ENCODE measurements at regions not wholly inside any gene's neighbourhood (a gene's known extent, or its start where the extent isn't known, plus 50 kb on each side); places are given as distances from the start of the nearest gene placed in this dataset.

DNA sequence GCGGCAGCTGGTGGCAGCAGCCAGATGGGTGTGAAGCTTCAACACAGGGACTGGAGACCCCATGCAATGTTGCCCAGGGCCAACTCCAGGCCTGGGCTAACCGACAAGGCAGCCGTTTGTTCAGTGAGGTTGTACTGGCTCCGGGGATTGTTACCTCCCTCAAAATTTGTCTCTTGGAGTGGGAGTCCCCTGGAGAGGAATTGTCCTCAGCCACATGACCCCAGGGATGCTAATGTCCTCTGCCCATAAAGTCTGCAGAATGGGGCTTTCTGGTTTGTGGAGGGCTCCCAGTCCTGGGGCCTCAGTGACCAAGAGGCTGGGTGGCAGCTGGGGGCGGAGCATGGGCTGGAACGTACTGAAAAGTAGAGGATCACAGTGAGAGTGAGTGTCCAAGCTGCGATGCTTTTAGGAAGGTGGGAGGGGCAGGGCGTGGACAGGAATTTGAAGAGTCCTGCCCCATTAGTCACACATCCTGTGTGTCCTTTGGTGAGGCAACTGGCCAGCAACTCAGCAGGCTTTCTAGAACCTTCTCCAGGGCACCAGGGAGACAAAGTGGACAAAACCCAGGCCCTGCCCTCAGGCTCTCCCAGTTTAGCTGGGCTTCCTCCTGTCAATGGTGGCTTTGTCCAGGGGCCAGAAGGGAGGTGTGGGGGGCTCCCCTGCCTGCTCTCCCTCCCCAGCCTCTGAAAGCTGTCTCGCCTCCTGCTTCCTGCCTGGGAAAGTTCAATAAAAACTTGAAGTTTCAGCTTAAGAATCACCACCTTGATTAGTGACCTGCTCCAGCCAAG is 114.0 kb downstream of the NSG2 start:
- no peak for DNase-seq

DNA sequence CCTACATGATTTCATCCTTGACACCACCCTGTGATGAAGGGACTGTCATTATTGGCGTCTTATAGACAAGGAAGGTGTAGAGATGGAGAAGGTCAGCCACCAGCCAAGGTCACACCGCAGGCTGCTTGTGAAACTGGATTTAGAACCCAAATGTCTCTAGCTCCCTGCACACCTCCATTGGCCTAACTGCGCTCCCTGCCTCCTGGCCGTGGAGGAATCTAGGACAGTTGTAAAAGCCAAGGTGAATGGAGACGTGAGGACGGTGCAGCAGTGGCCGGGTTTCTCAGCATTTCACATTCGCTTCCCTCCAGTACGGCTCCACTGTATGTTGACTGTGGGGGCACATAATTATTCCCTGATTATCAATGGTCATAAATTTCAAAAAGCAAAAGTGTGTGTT is 119.9 kb downstream of the NSG2 start:
- DNase-seq, result no peak

DNA sequence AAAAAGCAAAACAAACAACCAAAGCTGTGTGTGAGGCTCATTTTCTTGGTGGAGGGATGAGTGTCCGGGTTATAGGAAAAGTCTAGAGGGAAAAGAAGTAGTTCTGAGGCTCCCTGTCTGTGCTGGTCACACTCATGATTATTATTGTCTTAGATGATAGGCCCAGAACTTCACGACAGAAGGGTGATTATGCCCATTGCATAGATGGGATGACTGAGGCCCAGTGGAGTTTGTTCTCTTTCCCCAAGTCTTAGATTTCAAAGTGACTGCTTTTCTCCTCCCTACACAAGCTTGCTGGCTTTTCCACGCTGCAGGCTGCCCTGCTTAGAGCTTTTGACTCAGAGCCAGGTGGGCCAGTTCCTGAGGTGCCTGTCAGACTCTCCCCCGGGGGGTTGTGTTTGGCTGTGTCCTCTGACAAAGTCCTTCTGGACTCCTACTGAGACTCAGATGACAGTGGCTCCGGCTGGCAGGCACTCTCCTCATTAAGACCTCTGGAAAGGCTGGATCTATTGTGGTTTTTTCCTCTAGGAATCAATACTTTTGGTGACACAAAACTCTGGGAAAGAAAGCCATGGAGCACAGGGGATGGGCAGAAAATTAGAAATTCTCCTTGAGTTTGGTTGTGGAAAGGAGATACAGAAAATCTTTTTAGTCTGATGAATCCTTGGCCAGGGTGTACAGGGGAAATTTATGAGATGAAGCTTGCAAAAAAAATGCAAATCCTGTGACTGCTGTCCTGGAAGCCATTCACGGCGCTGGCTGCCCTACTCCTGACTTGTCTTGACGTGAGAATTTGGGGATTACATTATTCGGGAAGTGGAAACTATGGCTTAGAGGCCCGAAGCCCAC is 120.9 kb downstream of the NSG2 start:
- DNase-seq, result no peak

DNA sequence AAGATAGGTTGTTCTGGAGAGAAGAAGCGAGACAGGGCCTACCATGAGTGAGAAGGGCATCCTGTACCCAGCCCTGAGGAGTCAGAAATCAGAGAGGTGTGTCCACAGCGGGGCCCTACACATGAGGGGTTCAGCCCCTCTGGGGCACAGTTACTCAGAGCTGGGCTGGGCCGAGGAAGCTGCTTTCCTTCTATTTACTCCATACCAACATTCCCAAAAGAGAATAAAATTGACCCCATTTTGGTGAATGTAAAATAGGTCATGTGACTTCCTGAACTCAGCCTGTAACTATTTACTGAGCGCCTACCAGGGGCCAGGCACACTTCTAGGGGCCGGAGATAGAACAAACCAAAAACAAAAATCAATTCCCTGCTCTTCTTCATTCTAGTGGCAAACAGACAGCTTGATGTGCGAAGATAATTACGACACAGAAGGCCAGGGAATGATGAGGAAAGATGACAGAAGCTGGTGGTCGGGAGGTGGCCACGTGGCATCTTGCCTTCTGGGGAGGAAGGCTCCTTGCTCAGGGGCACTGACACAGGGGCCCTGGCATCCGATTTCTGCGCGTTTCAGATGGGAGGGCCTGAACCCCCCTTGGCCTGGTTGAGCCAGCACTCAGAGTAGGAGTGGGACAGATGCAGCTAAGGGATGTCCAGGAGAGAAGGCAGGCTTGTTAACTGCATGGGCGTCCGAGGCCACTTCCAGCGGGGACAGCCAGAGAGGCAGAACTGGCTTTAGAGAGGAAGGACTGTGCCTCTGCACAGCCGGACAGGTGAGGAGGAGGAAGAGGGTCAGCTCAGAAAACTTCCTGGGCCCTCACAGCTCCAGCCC is 121.8 kb downstream of the NSG2 start:
- DNase-seq, result no peak

DNA sequence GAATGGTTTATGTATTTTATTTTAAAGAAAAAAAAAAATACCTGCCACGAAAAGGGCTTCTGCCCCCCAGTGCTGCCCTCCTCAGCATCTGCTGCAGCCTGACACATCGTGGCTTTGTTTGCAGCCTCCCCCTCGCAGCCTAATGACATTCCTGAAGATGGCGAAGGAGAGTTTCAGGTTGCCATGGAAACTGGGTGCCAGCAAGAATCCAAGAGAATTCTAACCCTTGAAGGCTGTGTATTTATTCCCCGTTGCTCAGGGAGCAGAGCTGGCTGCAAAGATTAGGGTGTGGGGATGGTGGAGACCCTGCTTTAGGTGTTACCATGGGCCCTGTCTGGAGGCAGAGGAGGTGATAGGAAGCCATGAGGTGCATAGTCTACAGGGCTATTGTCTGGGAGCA is 126.6 kb downstream of the NSG2 start:
- DNase-seq, result no peak

DNA sequence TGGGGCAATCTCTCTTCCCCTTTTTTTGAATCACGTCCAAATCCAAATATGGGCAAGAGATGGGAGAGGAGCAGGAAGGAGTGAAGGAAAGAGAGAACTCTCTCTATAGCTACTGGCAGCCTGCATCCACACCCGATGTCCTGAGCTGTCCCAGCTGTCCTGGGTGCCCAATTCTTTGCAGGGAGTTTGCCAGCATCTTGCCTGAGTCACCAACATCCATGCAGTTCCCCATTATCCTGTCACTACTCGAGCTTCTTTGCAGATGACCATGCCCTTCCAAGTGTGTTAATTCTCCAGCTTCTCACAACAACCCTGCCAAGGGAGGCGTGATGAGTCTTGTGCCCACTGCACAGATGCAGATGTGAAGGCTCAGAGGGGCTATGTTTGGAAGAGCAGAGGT is 127.1 kb downstream of the NSG2 start:
- no peak for DNase-seq

DNA sequence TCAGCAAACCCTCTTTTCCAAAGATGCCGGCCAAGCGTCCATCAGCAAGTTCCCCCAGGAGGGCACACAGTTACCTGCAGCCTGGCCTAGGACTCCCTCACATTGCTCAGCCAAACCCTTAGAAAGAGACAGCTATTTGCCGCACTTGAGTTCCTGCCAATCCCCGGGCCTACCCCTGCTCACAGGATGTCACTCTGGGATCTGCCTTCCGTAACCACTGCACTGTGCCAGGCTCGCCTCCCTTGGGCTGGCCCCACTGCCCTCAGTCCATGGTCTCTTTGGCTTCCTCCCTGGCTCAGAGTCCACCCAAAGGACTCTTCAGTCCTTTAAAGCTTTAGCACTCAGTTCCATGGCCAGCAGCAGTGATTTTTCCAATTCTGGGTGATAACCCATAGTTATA is 128.3 kb downstream of the NSG2 start:
- no peak for DNase-seq

DNA sequence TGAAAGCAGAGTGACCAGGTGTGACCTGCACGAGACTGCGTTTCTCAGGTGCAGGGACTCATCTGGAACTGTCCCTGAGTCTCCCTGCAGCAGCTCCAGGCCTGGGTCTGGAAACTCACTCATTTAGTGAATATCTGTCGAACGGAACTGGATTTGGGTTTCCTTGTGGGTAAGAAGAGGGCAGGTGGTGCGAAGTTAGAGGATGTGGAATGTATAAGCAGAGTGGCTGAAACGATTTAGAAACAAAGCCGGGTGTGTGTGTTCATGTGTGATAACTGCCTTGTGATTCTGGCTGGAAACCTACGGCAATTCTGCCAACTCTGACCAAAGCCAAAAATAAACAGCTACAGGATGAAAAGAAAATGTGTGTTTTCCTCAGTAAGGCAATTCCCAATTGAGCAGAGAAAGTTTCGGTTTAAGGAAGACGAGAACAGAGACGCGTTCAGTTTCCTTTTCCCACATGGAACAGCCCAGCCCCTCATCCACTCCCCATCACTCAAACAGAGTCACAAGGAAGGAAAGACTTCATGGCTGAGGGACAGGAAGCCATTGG is 130.3 kb downstream of the NSG2 start:
- DNase-seq, result no peak

DNA sequence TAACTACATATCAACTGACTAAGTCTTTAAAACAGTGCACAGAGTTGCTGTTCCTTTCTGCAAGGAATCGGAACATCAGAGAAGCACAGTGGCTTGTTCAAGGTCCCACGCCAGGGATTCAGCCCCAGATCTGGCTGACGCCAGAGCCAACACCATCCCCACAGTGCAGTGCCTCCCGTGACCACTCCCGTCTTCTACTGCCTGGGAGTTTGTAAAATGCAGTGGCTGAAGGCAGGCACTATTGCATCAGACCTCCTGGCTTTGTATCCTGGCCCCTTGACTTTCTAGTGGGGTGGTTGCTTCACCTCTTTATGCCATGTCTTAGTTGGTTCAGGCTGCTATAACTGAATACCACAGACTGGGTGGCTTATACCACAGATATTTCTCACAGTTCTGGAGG is 131.0 kb downstream of the NSG2 start:
- DNase-seq, result no peak

DNA sequence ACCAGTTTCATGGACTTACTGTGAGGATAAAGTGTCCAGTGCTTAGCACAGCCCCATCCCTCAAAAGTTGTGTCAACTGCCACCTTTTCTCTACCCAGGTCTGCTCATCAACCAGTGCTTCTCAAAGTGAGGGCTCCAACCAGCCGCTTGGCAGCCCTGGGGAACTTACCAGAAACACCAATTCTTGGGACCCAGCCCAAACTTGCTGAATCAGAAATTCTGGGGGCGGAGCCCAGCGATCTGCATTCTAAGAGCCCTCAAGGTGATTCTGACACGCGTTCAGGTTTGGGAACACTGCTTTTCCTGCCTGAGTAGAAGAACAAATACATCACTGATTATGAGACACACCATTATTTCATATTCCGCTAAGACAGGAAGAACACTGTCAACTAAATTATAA is 132.0 kb downstream of the NSG2 start:
- DNase-seq, result no peak

DNA sequence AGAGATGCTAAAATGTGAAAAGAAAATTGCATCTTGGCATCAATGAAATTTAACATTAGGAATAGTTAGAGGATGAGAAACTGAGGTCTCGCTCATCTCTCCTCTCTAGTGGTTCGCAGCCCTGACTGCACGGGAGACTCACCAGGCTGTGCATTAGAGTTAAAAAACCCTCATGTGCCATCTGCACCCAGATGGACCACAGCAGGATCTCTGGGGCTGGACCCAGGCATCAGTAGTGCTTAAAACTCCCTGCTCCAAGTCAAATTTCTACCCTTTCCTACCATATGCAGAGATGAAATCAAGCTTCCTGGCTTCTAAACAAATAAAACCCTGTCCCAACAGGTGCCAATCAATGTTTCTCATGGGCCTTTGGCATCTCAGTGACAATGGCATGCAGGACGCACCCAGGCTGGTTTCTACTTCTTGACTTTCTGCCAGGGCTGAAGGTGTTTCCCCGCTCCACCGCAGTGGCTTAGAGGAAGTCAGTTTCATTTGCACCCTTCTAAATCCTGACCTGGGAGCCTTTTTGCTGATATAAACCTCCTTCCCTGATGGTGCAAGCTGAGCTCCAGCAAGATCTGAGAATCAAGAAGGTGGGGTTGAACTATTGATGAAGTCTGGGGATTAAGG is 132.6 kb downstream of the NSG2 start:
- no peak for DNase-seq

DNA sequence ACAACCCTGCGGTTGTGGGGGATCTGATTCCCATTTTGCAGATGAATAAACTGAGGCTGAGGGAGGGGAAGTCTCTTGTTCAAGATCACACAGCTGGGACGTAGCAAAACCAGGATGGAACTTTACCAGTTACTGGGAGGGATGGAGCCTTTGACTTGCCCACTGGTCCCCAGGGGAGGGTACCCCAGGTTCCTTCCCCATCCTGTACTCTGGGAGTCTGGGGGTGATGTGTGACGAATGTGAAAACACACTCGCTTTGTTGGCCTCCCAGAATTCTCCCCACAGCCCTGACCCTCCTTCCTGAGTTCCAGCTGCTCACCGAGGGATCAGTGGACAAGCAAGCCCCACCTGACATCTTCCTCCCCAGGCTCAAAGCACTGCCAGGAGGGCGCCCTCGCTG is 135.1 kb downstream of the NSG2 start:
- DNase-seq, result no peak

DNA sequence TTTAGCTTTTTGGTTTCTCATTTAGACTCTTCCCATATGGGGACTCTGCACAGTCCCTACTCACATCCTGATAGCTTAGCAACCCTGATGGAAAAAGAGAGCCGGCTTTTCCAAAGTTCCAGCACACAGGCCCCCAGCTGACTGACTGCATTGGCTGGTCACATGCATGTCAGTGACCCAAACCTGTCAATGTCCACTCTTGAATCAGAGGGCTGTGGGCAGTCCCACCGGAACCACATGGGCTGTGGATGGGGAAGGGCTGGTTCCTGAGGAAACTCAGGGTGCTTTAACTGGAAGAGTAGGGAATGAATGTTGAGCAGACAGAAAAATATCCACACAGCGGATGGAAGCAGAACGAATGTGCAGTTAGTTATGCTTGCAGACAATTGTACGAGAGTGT is 136.6 kb downstream of the NSG2 start:
- no peak for DNase-seq

DNA sequence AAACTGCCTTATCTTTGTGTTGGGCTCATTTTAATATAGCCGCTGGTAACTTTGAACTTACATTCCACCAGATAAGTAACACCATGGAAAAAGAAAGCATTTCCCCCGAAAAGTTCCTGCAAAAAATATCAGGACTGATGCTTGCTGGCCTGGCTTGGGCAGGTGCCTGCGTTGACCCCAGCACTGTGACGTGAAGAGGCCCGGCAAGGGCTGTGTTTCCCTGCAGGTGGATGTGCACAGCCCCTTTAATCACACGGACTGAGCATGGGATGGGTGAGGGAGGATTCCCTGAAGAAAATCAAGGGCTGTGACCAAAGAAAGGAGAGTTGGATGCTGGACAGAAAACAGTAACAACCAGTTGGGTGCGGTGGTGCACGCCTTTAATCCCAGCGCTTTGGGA is 138.2 kb downstream of the NSG2 start:
- no peak for DNase-seq

DNA sequence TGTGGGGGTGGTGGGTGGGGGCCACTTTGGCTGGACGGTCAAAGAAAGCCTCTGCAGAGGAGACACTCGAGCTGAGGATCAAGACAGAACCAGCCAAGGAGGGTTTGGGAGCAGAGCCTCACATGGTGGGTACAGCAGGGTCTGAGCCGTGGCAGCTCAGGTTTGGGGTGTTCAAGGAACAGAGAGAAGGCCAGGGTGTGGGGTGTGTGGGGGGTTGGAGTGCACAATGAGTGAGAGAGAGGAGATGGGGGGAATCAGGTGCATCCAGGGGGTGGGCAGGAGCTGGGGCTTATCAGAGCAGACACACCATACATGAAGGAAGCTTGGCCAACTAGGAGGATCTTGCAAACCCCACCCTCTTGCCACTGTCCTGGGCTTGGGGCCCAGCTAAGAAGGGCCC is 140.0 kb downstream of the NSG2 start:
- DNase-seq, result no peak

DNA sequence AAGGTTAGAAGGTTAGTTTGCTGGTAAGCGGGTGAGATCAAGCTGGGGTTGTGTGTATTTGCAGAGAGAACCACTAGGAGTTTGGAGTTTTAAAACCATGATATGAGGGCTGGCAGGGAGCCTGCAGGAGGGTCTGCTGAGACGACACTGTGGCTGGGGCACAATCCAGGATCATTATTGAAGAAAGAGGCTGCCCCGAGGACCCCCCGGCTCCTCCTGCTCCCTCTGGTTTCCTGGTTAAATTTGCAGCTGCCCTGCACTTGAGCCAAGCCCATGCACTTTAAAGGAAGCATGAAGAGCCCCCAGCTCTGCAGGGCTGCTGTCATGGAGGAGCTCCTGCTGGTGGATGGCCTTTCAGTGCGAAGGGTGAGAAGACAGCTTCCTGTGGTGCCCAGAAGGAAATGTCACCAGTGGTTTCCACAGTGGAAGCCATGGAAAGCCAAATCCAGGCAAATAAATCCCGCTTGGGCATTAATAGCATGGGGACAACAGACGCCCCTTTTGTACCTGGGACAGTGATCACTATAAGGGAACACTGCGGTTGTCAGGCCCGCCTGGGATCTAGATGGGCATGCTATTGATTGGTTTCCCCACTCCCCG is 140.7 kb downstream of the NSG2 start:
- DNase-seq, result no peak

DNA sequence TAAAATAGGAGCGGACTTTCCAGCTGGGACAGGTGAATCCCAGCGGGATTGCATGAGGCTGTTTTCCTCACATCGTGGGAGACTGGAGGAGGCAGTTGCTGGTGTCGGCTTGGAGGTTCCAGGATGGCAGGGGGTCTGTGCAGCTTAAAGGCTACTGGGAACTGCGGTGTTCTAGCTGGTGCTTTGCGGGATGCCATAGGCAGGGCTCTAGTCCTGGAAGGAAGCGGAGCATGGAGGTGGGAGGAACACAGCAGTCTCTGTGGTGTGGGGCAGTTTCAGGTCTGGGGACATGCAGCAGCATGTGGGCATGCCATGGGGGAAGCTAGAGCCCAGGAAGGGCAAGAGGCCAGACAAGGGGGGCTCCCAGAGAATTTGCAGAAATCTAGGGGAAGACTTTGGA is 141.5 kb downstream of the NSG2 start:
- DNase-seq, result no peak

DNA sequence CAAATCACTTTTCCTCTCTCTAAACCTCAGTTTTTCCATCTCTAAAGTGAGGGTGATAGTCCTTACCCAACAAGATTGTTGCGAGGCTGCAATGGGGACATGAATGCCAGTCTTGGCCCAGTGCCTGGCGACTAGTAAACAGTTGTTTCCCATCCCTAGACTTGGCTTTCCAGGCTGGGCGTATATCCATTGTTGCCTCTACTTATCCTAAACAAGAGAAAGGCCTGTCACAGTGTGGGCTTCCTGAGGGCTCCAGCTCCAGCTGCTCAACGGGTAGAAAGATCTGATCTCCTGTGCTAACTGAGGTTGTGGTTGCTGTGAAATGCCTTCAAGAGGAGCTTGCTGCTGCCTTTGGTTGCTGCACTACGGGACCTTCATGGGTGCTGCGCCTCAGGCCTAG is 142.0 kb downstream of the NSG2 start:
- DNase-seq, result no peak

DNA sequence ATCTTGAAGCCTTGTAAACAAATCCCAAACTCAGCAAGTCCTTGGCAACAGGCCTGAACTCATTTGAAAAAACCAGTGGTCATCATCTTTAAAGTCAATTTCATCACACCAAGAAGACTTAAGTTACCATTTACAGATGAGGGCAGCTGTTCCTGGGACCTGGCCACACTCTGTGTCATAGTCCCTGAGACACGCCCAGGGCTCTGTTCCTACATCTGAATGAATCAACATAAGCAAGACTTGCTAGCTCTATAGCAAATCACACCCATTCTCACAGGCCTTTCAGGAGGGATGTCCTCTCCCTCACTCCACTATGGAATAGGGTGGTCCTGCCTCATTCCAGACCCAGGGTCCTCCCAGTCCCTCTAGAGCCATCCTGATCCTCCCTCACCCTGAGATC is 142.8 kb downstream of the NSG2 start:
- DNase-seq, result no peak

DNA sequence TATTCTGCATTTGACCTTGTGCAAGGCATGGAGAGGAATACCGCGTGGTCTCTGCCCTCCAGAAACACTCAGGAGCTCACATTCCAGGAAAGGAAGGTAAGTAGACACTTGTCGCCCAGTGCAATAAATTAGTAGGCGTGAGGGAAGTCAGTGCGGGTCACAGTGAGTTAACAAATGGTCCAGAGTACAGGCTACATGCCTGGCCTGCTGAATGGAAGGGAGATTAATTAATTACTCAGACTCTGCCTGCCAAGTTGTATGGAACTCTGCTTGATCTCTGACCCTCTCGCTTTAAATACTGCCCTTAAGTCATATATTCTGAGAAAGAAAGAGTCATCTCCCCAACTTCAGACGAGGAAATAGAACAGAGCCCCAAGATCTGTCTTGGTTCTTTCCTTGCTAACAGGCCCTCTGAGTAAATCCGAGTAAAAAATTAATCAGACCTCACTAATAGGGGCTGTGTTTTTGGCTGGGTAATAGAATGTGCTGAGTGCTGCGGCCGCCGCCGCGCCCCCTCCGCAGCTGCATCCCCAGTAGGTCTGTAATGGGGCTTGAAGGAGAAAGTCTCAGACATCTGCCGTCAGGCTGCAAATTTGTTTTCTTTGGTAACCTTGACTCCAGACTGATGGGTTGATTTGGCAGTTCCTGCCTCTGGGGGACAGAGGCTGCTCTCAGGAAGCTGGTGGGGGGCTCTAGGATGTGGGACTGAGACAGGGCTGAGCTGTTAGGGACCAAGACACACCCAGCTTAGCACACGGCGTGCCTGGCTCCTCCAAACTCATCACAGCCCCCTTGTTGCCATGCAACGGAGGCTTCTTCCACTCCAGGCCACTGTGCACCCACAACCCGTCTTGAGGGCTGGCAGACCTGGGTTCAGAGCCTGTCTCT is 144.4 kb downstream of the NSG2 start:
- DNase-seq, result no peak

DNA sequence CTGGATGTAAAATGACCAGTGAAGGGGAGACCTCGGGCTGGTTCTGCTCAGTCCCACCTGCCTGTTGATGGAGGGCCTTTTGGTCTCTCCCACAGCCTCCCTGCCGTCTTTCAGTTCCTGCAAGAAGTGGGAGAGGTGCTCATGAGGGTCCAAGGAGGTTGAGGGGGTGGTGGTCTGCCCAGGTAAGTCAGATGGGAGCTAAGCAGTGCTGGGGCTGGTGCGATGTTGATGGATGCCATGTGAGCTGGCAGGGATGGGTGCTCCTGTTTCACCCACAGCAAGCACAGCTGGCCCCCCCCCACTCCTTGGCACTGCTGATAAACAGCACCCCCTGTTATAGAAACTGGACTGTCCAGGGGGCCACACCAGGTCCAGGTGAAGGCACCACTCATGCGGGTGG is 145.6 kb downstream of the NSG2 start:
- no peak for DNase-seq

Data from activated naive CD4-positive, alpha-beta T cell (primary cell).